Left forelimb (tissue), 1 donor: ENCODE measurements at regions not wholly inside any gene's neighbourhood (a gene's known extent, or its start where the extent isn't known, plus 50 kb on each side); places are given as distances from the start of the nearest gene placed in this dataset.
"Not testable (repeated sequence)": the region's sequence is repeated elsewhere in the genome, so short reads cannot be mapped to it uniquely, and the experiment has no call there.

ENCODE experiments used
- DNase-seq: peaks from one replicate; pipeline ENCODE4 v3.0.0-alpha.2; 2018; ENCODE audit warnings: low spot score

DNA sequence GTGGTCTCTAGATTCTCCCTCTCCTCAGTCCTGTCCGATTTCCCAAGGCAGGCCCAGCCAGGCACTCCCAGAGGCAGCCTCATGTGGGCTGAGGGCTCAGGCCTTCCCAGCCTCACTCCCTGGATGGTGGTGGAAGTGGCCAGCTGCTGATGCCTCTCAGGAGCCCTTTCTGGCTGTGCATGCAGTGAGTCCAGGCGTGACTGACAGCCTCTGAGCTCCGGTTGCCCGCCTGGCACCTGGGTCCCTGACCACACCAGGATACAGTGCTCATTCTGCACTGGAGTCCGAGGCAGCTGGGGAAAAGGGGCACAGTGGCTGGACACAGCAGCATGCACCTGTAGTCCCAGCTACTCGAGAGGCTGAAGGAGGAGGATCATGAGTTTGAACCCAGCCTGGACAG is 132.6 kb downstream of the CUL2 start:
- no peak for DNase-seq

DNA sequence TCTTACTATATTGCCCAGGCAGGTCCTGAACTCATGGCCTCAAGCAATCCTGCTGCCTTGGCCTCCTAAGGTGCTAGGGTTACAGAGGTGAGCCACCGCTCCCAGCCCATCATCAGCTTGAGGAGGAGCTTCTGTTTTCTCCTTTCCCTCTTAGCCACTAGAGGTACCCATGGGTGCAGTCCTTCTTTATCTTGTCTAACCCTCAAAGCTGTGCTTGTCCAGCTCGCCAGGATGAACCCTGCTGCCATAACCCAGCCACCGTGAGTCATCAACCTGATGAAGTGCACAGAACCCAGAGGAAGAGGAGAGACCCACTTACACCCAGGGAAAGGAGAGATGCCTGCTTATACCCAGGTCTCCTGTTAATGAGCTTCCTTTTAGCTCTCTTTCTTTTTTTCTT is 133.4 kb downstream of the CUL2 start:
- no peak for DNase-seq

DNA sequence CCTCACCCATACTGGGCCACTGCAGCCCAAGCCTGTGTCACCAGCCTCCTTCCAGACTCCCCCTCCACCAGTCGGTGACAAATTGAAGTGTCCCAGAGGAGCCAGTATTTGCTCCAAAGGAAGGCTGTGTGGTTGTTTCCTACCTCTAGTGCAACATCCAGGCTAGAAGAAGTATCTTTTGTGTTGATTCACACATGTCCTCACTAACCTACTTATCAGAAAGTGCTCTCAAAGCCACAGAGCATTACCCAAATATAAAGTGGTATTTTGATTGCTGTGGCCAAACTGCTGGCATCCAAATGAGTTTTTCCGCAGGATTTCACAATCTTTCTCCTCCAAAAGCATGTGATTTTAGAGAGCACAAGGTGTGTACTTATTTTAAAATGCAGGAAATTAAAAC is 134.8 kb downstream of the CUL2 start:
- DNase-seq: no peak

DNA sequence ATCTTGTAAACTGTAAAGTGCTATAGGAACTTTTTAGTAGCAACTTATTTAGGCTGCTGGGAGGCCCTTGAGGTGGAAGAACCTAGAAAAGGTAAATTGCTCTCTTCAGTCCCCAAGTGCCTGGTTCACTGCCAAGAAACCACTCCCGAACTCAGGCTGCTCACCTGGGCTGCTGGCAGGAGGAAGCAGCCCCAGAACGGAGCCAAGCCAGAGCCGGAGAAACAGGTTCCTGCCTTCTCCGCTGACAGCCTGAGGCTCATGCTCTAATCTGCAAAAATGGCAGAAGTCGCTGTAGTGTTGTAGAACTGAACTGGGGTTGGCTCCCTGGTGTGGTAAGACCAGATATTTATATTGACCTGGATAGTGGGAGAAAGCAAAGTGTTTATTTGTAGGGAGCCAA is 136.0 kb downstream of the CUL2 start:
- DNase-seq: no peak

DNA sequence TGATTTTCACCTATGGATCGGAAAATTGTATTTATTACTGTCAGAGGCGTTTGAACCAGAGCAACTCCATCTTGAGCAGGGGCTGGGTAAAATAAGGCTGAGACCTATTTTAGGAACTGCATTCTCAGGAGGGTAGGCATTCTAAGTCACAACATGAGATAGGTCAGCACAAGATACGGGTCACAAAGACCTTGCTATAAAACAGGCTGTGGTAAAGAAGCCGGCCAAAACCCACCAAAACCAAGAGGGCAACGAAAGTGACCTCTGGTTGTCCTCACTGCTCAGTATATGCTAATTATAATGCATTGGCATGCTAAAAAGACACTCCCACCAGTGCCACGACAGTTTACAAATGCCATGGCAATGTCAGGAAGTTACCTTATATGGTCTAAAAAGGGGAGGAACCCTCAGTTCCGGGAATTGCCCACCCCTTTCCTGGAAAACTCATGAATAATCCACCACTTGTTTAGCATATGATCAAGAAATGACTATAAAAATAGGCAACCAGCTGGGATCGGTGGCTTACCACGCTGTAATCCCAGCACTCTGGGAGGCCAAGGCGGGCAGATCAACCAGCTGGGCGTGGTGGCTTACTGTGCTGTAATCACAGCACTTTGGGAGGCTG is 136.3 kb upstream of the PARD3 start:
- not testable (repeated sequence) for DNase-seq

DNA sequence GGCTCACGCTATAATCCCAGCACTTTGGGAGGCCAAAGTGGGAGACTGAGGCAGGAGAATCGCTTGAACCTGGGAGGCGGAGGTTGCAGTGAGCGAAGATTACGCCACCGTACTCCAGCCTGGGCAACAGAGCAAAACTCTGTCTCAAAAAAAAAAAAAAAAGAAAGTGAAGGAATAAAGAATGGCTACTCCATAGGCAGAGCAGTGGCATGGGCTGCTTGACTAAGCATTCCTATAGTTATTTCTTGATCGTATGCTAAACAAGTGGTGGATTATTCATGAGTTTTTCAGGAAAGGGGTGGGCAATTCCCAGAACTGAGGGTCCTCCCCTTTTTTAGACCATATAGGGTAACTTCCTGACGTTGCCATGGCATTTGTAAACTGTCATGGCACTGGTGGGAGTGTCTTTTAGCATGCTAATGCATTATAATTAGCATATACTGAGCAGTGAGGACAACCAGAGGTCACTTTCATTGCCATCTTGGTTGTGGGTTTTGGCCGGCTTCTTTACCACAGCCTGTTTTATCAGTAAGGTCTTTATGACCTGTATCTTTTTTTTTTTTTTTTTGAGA is 130.9 kb upstream of the PARD3 start:
- DNase-seq: not testable (repeated sequence)

DNA sequence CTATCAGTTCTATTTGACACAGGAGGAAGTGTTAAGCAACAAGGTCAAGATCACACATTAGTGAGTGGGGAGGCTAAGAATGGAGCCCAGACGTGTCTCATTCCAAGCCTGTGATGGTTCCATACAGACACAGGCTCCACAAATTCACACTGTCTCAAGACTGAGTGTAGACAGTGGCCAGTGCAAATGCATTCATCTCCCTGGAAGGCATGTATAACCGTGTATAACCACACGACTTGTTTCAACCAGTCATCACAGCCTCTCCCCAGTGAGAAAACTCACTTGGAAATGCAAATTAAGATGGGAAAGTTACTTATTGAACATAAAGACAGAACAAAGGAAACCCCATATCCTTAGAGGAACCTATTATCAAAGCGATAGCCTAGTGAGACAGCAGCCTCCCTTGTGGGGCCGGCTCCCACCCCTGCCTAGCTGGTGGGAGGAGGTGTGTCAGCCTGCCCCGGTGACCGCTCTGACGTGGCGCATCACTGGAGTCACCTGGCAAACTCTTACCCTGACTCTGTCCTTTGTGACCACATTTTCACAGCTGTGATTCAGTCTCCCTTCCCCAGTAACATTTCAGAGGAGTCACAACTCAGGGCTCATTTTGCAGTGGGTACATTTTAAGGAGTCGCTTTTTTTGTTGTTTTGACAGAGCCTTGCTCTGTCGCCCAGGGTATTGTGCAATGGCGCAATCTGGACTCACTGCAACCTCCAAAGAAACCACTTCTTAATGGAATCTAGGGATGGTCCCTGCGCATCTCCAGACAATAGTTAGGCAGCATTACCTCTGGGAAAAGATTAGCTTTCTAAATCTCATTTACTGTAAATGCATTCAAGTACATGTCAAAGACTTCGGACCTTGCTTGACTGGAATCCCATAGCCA is 126.6 kb upstream of the PARD3 start:
- no peak for DNase-seq

DNA sequence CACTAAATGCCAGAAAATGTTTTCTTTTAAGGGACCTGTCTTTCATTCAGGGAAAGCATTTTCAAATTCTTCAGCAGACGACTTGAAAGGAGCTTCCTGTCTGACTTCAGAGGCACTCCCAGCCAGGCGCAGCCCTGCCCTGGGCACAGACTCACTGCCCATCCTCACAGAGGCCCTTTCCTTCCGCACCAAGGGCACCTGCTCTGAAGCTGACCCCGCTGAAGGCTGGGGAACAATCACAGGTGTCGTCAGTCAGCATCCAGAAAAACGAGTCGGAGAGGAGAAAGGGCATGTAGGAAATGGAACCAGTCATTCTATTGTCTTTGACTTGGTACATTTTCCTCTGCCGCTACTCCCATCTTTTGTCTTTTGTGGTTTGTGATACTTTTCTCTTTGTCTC is 125.3 kb upstream of the PARD3 start:
- DNase-seq: no peak

DNA sequence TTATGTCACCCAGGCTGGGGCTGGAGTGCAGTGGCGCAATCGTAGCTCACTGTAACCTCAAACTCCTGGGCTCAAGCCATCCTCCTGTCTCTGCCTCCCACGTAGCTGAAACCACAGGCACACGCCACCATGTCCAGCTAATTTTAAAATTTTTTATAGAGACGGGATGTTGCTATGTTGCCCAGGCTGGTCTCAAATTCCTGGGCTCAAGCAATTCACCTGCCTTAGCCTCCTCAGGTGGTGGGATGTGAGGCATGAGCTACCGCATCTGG is 123.2 kb upstream of the PARD3 start:
- no peak for DNase-seq

DNA sequence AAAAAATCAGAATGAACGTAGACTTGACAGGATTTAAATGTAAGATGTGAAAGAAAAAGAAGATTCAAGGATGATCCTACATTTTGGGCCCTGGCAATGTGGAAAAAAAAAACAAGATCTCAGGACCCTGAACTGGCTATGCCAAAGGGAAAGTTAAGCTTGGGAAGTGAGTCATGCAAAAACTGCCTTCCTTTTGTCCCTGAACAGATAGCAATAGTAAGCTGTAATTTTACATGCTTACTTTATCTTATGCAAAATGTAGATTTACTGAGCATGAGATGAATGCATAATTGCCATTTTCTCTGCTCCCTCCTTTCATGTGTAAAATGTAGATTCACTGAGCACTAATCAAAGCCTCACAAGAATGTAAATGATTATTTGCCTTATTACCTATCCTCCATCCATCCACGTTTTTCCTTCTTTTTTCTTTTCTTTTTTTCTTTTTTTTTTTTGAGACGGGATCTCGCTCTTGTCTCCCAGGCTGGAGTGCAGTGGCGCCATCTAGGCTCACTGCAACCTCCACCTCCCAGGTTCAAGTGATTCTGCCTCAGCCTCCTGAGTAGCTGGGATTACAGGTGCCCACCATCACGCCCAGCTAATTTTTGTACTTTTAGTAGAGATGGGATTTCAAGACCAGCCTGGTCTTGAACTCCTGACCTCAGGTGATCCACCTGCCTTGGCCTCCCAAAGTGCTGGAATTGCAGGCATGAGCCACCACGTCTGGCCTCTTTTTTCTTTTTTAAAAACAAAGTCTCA is 122.7 kb upstream of the PARD3 start:
- not testable (repeated sequence) for DNase-seq

DNA sequence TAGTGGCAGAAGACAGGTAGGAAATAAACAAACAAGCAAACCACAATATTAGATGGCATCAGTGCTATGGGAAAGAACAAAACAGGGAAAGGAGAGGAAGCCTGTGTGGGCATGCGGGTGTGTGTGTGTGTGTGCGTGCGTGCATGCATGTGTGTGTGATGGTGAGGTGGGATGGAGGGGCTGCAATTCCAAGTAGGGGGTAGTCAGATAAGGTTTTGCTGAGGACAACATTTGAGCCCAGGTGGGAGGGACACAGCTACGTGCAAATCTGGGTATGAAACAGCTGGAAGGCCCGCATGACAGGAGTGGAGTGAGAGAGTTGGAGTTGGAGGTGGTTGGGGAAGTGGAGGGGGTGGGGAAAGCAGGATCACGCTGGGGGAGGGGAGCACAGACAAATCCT is 121.0 kb upstream of the PARD3 start:
- DNase-seq: no peak

DNA sequence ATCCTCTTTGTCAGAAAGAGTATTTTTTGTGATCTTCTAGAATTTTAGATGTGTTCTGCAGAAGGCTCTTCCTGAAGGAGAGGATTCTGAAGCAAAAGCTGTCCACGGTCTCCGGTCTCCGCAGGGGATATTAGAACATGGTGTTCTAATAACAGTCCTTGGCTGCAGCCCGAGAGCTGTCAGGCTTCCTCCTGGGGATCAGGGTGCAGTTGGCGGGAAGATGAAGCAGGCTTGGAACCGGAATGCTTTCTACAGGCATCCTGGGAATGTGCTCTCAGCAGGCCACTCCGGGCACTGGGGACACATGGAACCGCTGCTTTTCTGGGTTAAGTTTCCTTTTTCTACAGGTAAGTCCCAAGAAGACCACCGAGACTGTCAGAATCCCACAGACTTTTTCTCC is 118.6 kb upstream of the PARD3 start:
- no peak for DNase-seq

DNA sequence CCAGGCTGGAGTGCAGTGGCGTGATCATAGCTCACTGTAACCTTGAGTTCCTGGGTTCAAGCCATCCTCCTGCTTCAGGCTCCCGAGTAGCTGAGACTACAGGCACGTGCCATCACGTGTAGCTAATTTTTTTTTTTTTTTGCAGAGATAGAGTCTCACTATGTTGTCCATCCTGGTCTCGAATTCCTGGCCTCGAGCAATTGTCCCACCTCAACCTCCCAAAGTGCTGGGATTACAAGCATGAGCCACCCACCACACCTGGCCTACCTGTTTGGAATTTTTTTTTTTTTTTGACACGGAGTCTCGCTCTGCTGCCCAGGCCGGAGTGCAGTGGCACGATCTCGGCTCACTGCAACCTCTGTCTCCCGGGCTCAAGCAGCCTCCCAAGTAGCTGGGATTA is 117.1 kb upstream of the PARD3 start:
- no peak for DNase-seq

DNA sequence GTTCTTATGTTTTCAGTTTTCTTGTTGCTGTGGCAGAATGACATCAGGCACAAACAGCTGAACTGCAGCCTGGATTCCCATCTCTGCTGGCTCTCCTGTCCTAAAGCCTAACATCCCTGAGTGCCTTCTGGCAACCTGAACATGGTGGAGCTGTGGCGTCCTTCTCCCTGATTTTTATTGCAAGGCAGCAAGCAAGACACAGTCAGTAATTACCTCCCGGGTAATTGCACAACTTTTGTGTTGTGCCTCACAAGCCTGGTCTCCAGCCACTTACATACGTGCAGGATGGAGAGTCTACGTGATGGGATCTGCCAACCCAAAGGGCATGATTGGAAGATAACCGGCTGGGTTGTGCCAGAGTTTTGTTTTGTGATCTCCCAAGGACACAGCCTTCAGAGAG is 116.1 kb upstream of the PARD3 start:
- no peak for DNase-seq

DNA sequence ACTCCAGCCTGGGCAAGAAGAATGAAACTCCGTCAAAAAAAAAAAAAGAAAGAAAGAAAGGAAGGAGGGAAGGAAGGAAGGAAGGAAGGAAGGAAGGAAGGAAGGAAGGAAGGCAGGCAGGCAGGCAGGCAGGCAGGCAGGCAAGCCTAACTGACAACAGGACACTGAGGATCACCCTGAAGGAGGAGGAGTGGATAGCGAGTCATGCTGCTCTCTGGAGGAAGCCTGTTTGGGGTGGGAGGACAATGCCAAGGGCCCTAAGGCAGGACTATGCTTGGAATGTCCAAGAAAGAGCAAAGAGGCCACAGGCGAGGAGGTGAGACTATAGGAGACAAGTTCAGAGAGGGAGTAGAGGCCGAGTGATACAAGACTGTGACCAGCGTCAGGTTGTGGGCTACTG is 107.0 kb upstream of the PARD3 start:
- DNase-seq: no peak

DNA sequence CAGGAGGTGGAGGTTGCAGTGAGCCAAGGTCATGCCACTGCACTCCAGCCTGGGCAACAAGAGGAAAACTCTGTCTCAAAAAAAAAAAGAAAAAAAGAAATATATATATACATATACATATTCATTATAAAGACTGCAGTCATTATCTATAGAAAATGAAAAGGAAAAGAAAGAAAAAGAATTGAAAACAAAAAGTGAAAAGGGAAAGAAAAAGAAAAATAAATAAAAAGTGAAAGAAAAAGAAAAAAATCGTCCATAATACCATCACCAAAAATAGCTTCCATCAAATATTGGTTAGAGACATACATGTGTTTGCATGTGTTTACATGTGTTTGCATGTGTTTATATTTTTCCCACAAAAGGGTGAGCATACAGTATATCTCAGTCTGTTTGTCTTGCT is 105.5 kb upstream of the PARD3 start:
- no peak for DNase-seq

DNA sequence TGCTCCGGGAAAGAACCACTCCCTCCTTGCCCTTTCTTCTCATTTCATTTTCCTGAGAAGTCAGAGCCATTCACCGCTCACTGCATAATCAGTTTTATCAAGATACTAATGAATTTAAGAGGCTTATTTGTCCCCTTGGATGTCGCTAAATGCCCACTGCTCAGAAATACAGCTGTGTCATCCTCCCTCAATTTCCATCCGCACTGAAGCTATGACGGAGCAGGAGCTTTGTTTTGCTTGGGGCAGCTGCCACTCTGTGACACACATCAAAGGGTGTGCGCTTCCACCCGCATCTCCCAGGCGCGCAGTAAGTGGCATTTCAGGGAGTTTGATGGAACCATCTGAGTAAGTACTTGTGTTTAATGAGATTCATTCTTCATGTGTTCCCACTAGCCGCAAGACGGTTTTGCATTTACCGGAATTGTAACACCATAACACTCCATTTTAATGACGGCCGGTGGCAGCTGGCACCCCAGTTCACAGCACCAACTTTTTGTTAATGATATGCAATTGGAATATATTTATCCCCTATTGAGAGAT is 103.8 kb upstream of the PARD3 start:
- no peak for DNase-seq

DNA sequence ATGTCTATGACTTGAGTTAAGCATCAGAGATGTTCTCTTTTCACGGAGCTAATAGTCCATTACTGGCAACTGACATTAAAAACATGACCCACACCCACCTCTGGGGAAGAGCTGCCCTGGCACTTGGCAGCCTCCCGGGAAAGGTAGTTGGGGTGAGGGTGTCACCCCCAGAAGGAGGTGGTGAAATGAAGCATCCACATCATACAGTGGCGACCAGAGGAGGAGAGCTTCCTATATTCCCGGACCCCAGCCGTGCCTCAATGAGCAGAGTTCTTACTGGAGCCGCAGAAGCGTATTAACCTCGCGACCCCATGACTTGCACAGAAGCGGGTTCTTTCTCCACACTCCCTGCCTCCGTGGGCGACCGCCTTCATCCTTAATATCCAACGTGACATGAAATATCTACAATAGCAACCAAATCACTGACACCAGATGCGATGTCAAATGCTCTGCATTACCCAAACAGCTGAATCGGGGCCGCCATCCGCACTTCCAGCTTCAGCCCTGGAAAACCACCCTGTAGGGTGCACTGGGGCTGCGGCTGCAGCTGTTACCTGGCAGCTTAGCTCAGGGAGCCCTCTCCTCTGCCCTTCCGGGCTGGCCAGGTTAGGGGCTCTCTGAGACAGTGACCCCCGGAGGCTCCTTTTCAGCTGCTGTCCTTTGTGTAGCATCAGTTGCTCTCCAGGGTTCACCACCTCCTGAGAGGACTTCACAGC is 103.1 kb upstream of the PARD3 start:
- DNase-seq: no peak

DNA sequence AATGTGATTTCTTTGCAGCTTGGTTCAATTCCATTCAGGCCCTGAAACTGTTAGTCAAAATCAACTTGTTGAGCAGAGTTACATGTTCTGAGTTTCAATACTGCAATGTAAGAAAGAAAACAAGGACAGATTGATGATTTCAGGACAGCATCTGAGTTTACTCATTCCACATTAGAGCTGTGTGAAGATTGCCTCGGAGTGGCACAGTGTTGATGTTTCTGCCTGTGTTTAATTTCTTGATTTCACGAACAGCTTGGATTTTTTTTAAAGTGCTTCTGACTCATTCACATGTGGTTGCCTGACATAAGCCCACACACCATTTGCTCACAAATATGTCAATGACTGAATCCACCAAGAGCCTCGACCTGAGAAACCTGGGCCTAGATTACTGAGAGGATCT is 101.2 kb upstream of the PARD3 start:
- DNase-seq: no peak

DNA sequence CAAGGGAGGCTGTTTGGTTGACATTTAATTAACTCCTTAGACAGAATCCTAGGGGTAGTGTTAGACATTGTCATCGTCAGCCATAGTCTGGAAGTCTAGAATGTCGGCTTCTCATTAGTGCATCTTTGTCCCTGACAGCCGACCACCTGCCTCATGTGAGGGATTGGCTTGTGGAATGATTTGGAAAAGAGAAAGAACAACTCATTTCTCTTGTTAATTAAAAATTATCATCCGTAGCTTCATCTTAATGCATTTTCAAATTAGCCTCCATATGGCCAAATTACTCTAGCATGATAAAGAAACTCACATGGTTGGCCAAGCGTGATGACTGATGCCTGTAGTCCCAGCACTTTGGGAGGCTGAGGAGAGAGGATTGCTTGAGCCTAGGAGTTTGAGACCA is 97.7 kb upstream of the PARD3 start:
- no peak for DNase-seq

DNA sequence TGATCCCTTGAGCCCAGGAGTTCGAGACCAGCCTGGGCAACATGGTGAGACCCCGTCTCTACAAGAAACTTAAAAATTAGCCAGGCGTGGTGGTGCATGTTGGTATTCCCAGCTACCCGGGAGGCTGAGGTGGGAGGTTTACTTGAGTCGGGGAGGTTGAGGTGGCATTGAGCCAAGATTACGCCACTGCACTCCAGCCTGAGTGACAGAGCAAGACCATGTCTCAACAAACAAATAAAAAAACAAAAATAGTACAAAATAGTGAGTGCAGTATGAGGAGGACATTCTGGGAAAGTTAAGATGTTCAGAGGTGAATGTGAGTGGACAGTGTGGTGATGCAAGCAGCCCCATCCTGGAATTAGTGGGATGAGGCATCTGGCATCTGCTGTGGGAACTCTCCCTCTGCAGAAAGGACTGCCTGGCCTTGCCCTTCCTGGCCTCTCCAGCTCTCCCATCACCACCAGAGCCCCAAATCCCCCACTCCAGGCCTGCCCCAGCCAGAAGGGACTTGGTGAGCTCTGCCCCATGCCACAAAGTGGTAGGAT is 96.6 kb upstream of the PARD3 start:
- DNase-seq: no peak

DNA sequence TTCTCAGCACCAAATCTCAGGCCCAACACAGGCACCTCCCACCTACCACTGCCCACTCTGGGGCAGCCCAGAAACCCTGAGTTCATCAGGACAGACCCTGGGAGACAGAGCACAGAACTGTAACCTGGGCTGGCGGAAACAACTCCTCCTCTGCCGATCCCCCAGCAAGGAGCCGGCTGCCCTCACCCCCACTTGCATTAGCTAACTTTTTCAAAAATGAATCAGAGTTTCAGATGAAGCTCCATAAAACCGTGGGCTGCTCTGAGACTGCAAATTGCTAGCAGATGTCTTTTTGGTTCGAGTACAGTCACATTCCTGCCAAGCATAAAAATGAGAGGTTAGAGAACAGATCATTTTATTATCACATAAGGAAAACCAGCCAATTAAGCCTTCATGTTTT is 93.4 kb upstream of the PARD3 start:
- DNase-seq: no peak
